ENCODE measurements at regions not wholly inside any gene's neighbourhood (a gene's known extent, or its start where the extent isn't known, plus 50 kb on each side); places are given as distances from the start of the nearest gene placed in this dataset.

GRCh38 chrX:138349351-138349750 lies 362.2 kb downstream of the FGF13 start:
- no peaks in the 10 kb centered on the region for H3K9me3 ChIP-seq (ENCODE audit: low read depth)
- H3K4me1 ChIP-seq (ENCODE audit: low read depth): peaks cover 8% of the 10 kb centered on the region
- TF ChIP-seq CTCF (IDR thresholded peaks at IDR 0.05; ENCODE audit: low read depth, low read length): no peak
- no peak overlapping the region for H3K4me3 ChIP-seq
- no peak overlapping the region for H3K27ac ChIP-seq
- DNase-seq (ENCODE audit: low read depth in 1 of 2, low spot score in 1 of 2): no peak
- no peaks in the 10 kb centered on the region for H3K27me3 ChIP-seq
- no peaks in the 10 kb centered on the region for H3K36me3 ChIP-seq

GRCh38 chrX:138378876-138379275 lies 332.6 kb downstream of the FGF13 start:
- TF ChIP-seq CTCF (IDR thresholded peaks at IDR 0.05; ENCODE audit: low read depth, low read length): no peak
- H3K27me3 ChIP-seq: no peaks in the 10 kb centered on the region
- H3K9me3 ChIP-seq (ENCODE audit: low read depth): no peaks in the 10 kb centered on the region

GRCh38 chrX:138408101-138408500 lies 303.4 kb downstream of the FGF13 start:
- Histone ChIP-seq H3K4me1 (ENCODE audit: low read depth) (peaks cover 19% of the 10 kb centered on the region), H3K9me3 (ENCODE audit: low read depth) (no peaks in the 10 kb centered on the region), H3K27me3 (no peaks in the 10 kb centered on the region), H3K4me3 (no peak overlapping the region), H3K27ac (no peak overlapping the region), H3K36me3 (no peaks in the 10 kb centered on the region)
- DNase-seq (ENCODE audit: low read depth in 1 of 2, low spot score in 1 of 2): no peak
- no peak for TF ChIP-seq CTCF (IDR thresholded peaks at IDR 0.05; ENCODE audit: low read depth, low read length)

More at GRCh38 chrX:138378876-138379275, 332.6 kb downstream of the FGF13 start:
- DNase-seq (ENCODE audit: low read depth in 1 of 2, low spot score in 1 of 2): no peak
- Histone ChIP-seq H3K36me3 (no peaks in the 10 kb centered on the region), H3K4me1 (ENCODE audit: low read depth) (no peaks in the 10 kb centered on the region), H3K27ac (no peak overlapping the region), H3K4me3 (no peak overlapping the region)

GRCh38 chrX:138411048-138411447 lies 300.5 kb downstream of the FGF13 start:
- Histone ChIP-seq H3K4me3 (no peak overlapping the region), H3K4me1 (ENCODE audit: low read depth) (peaks cover 19% of the 10 kb centered on the region), H3K9me3 (ENCODE audit: low read depth) (no peaks in the 10 kb centered on the region), H3K27me3 (no peaks in the 10 kb centered on the region), H3K36me3 (no peaks in the 10 kb centered on the region), H3K27ac (no peak overlapping the region)
- TF ChIP-seq CTCF (IDR thresholded peaks at IDR 0.05; ENCODE audit: low read depth, low read length): no peak
- DNase-seq (ENCODE audit: low read depth in 1 of 2, low spot score in 1 of 2): peak in 1 of 2 donors; percentile 77

All from cardiac muscle cell (in vitro differentiated cells and primary cell).